ENCODE measurements at regions not wholly inside any gene's neighbourhood (a gene's known extent, or its start where the extent isn't known, plus 50 kb on each side); places are given as distances from the start of the nearest gene placed in this dataset.

- TF ChIP-seq CTCF (IDR thresholded peaks at IDR 0.05; ENCODE audit: low read length) (no peak), EZH2phosphoT487 (IDR thresholded peaks at IDR 0.05; ENCODE audit: low read length) (no peak)
Observed at GRCh38 chr10:35821339-35821911, 179.3 kb upstream of the FZD8 start.

All from MM.1S (cell line).